ENCODE measurements at regions not wholly inside any gene's neighbourhood (a gene's known extent, or its start where the extent isn't known, plus 50 kb on each side); places are given as distances from the start of the nearest gene placed in this dataset.
A peak's percentile ranks its signal among the peaks of the same experiment; 100 is the strongest.

DNA sequence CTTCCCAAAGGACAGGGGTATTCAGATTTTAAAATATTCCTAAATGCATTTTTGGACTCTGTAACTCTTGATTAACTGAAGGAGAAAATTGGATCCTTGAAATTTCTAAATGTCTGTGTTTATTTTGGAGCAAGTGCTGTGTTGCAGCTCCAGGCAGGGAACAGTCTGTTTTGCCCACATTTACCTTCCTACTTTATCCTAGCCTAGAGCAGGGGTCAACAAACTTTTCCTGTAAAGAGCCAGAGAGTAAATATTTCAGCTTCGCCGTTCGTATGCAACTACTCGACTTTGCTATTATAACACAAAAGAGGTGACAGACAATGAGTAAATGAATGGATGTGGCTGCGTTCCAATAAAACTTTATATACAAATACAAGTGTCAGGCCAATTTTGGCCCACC lies 402.2 kb downstream of the GPATCH2 start:
- ATAC-seq, result peak; percentile 41 to 90 (median 76)
- Histone ChIP-seq H3K4me3 (no peak overlapping the region), H3K9me3 (no peaks in the 10 kb centered on the region), H3K27me3 (no peaks in the 10 kb centered on the region), H3K36me3 (no peaks in the 10 kb centered on the region), H3K27ac (no peak overlapping the region), H3K4me1 (peaks cover 0 to 8% (median 0%) of the 10 kb centered on the region in 4 donors)
- intact Hi-C loops (cut with DNase I), result no loop called here
- TF ChIP-seq POLR2A (IDR thresholded peaks at IDR 0.05) (no peak), CTCF (IDR thresholded peaks at IDR 0.05) (no peak)
- no peak for DNase-seq
- 33% methylated on average over 5 of the region's 5 CpGs for WGBS (ENCODE audit: insufficient coverage, low coverage, low lambda C conversion rate, missing lambda C conversion rate)

DNA sequence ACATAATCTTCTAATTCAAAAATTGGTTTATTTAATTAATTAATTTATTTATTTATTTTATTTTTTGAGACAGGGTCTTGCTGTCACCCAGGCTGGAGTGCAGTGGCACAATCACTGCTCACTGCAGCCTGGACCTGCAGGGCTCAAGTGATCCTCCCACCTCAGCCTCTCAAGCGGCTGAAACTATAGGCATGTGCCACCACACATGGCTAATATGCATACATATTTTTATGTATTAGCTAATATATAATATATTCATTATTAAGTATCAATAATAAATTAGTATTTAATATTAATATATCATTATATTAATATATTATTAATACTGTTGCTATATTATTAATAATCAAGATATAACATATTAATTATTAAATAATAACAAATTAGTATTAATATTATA lies 406.7 kb downstream of the GPATCH2 start:
- no peak overlapping the region for H3K27ac ChIP-seq
- TF ChIP-seq CTCF (IDR thresholded peaks at IDR 0.05), result no peak
- no peak for TF ChIP-seq POLR2A (IDR thresholded peaks at IDR 0.05)
- intact Hi-C loops (cut with DNase I), result no loop called here
- H3K4me1 ChIP-seq, result peaks cover 0 to 8% (median 0%) of the 10 kb centered on the region in 4 donors
- no peaks in the 10 kb centered on the region for H3K9me3 ChIP-seq
- no peak overlapping the region for H3K4me3 ChIP-seq
- no peaks in the 10 kb centered on the region for H3K36me3 ChIP-seq
- DNase-seq (no peak), ATAC-seq (no peak)
- WGBS (ENCODE audit: insufficient coverage, low coverage, low lambda C conversion rate, missing lambda C conversion rate), result 70% methylated on average over 1 of the region's 1 CpG
- no peaks in the 10 kb centered on the region for H3K27me3 ChIP-seq

- H3K36me3 ChIP-seq, result no peaks in the 10 kb centered on the region
- ATAC-seq, result no peak
Measured at GRCh38 chr1:217214551-217214950, 416.3 kb downstream of the GPATCH2 start.

DNA sequence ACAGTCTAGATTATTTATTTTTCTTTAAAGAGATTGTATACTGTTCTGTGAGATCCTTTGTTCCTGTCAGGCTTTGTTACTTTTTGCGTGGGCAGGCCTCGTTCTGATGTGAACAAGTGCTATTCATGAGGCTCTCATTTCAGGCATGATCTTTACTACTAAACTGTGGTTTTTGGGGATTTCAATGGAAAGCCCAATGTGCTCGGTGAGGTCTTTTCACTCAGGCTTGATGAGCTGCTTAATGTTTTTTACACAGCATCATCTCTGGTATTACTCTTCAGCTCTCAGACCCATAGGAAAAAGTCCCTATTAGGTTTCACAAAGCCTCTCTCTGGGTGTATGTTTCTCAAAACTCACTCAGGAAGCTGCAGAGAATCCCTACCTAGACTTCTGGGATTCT lies 419.4 kb downstream of the GPATCH2 start:
- intact Hi-C loops (cut with DNase I), result no loop called here
- ATAC-seq (no peak), DNase-seq (no peak)
- Histone ChIP-seq H3K27me3 (no peaks in the 10 kb centered on the region), H3K4me1 (no peaks in the 10 kb centered on the region), H3K4me3 (no peak overlapping the region), H3K9me3 (no peaks in the 10 kb centered on the region), H3K36me3 (no peaks in the 10 kb centered on the region), H3K27ac (no peak overlapping the region)
- TF ChIP-seq POLR2A (IDR thresholded peaks at IDR 0.05) (no peak), CTCF (IDR thresholded peaks at IDR 0.05) (no peak)
- WGBS (ENCODE audit: insufficient coverage, low coverage, low lambda C conversion rate, missing lambda C conversion rate), result 63% methylated on average over 3 of the region's 3 CpGs

More at GRCh38 chr1:217214551-217214950, 416.3 kb downstream of the GPATCH2 start:
- H3K4me3 ChIP-seq, result no peak overlapping the region
- intact Hi-C loops (cut with DNase I), result no loop called here
- TF ChIP-seq CTCF (IDR thresholded peaks at IDR 0.05), result no peak
- no peak for TF ChIP-seq POLR2A (IDR thresholded peaks at IDR 0.05)
- H3K9me3 ChIP-seq, result no peaks in the 10 kb centered on the region
- H3K27me3 ChIP-seq, result no peaks in the 10 kb centered on the region
- no peaks in the 10 kb centered on the region for H3K4me1 ChIP-seq
- no peak for DNase-seq
- 38% methylated on average over 3 of the region's 3 CpGs for WGBS (ENCODE audit: insufficient coverage, low coverage, low lambda C conversion rate, missing lambda C conversion rate)
- no peak overlapping the region for H3K27ac ChIP-seq

DNA sequence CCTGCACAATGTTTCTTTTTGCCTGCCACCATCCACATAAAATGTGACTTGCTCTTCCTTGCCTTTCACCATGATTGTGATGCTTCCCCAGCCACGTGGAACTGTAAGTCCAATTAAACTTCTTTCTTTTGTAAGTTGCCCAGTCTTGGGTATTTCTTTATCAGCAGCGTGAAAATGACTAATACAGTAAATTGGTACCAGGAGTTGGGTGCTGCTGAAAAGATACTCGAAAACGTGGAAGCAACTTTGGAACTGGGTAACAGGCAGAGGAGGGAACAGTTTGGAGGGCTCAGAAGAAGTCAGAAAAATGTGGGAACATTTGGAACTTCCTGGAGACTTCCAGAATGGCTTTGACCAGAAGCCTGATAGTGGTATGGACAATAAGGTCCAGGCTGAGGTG lies 425.3 kb downstream of the GPATCH2 start:
- Histone ChIP-seq H3K4me3 (no peak overlapping the region), H3K36me3 (no peaks in the 10 kb centered on the region), H3K27me3 (no peaks in the 10 kb centered on the region), H3K27ac (no peak overlapping the region), H3K9me3 (no peaks in the 10 kb centered on the region), H3K4me1 (no peaks in the 10 kb centered on the region)
- TF ChIP-seq POLR2A (IDR thresholded peaks at IDR 0.05), result no peak
- no peak for TF ChIP-seq CTCF (IDR thresholded peaks at IDR 0.05)
- DNase-seq, result no peak
- no peak for ATAC-seq
- intact Hi-C loops (cut with DNase I), result no loop called here
- 49% methylated on average over 4 of the region's 4 CpGs for WGBS (ENCODE audit: insufficient coverage, low coverage, low lambda C conversion rate, missing lambda C conversion rate)
